NCI-H2196 treated with DMSO at 0.1 percent for 48 hours (cell line): ENCODE measurements at regions not wholly inside any gene's neighbourhood (a gene's known extent, or its start where the extent isn't known, plus 50 kb on each side); places are given as distances from the start of the nearest gene placed in this dataset.

Experiments used
- DNase-seq: peaks from one replicate; lab custom pipeline; 2025; ENCODE audit not compliant: unreplicated experiment; lab: John Stamatoyannopoulos, UW

DNA sequence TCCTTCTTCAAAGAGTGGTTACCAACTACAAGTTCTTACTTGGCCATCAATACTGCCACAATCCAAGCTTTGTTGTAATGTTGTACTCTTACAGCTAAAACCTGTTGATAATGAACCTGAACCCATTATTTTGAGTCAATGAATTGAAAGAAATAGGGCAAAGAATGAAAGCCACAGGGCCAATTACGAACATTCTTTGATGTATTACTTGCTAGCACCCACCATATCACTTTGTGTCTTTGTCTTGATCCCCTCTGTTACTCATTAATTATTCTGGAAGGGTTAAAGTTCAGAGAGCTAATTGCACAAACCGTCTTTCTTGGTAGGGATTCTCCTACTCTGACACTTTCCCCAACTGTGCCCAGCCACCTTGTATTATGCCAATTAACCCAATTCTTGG, 53.2 kb upstream of the TFEC start:
- DNase-seq = no peak

DNA sequence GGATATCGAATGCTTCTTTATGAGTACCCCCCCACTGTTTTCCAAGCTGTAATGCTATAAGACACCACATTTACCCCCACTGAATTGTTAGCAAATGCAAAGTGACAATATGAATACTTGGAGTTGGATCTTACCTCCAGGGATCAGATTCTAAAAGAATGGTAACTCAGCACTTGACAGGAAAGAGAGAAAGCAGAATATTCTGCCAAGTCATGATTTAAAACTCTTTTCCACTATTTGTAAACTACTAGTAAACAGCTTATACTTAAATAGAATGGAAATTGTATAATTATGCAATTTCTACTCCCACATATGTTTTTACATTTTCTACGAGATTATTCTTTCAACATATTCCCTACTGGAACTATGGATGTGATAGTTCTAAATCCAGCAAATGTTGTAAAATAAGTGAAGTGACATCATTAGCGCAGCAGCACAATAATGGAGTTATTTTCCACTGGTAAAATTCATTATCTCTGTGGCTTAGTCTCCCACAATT, 56.0 kb upstream of the TFEC start:
- DNase-seq = no peak

DNA sequence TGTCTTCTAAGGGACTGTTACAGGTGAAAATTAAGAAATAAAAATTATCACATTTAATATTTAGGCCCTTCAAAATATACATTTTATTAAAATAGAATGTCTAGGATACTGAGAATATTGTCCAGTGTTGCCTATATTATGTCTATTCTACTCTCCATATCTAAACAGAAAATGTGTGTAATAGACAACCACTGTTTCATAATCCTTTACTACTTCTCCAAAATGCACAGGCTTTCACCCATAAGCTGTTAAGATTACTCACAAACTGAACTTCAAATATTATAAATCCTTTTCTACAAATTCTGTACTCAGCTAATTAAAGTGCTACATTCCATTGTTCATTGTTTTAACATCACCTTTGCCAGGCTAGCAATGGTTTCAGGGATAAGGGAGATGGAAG, 56.7 kb upstream of the TFEC start:
- DNase-seq = no peak

- no peak for DNase-seq
These were observed 57.4 kb upstream of the TFEC start for GRCh38 chr7:116087984-116088383.

DNA sequence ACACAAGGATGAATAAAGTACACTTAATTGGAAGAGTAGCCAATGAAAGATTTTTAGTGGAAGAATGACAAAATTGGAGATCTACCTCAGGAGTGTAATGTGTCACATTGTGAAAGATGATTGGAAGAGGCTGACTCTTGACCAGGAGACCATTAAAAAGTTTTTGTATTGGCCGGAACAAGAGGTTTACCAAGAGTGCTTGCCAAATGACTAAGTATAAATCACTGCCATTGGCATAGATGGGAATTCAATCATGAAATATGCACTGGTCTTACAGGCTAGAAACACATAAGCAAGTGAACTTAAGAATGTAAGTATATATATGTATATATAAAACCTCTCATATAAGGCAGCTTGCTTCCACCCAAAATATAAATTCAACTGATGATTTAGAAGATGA, 58.7 kb upstream of the TFEC start:
- DNase-seq = no peak

DNA sequence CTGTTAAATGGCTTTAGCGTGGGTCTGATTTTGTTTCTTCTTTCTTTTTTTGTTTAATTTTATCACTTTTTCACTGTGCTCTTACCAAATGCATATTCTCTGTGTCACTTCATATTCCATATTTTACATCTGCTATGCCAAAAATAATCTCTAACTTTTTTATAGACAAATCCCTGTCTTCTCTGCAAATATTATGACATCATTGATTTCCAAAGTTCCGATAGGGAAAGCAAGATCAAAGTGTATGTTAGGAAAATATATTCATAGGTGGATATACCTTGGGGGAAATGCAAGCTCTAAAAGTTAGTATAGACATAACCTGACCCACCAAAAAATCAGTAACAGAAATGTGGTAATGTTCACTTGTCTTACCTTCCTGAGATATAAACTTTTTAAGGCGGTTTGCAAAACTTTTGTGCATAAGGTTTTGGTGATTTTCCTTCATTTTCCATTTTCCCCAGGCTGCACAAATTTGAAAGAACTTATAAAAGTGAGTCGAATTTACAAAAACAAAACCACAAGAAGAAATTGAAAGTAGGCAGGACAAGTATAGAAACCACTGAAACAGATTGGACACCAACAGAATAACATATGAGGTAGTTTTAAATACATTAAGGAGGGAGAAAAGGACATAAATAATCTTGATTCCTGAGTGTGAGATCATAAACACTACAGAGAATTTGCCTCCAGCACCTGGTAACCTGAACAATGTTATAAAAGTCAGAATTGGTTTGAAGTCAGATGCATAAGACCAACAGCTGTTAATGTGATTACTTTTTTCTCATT, 63.1 kb upstream of the TFEC start:
- no peak for DNase-seq

DNA sequence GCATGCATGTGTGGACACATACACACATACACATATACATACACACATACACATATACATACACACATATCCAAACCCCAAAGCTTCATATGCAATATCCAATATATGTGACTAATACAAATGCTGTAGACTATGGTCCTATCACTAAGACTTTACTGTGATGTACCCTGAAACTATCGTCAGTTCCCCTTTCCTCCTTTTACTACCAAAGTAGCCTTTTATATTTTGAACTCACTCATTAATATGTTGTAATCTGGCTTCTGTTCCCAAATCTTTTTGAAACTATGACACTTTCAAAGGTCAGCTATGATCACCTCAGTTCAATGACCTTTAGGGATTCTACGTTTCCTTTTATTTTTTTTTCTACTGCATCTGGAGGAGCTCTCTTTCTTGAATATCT, 64.8 kb upstream of the TFEC start:
- no peak for DNase-seq

GRCh38 chr7:116097365-116098009, 66.9 kb upstream of the TFEC start:
- no peak for DNase-seq

DNA sequence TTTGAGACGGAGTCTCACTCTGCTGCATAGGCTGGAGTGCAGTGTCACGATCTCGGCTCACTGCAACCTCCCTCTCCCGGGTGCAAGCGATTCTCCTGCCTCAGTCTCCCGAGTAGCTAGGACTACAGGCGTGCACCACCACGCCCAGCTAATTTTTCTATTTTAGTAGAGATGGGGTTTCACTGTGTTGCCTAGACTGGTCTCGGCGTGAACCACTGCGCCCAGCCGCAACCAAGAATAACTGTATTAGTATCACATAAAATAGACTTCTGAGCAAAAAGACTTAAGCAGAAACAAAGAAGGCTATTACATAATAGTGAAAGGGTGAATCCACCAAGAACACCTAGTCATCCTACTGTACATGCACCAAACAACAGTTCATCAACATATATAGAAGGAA, 67.6 kb upstream of the TFEC start:
- no peak for DNase-seq

- DNase-seq = no peak
These were observed 70.1 kb upstream of the TFEC start for GRCh38 chr7:116100626-116101025.

DNA sequence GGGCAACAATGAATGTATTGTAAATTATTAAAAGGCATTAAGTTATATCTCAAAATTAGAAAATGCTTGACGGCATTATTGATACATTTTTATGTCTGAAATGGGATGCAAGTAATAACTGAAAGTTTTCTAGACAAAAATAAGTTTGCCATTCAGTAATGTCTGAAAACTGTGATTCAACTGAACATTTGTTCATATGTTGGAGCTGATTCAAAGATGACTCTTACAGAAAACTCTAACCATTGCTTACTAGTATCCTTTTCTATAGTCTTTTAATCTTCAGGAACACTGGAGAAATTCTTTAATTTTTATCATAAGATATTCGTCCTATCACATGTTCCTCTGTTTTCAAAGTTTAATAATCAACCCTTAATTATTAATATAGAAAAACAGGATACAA, 71.1 kb upstream of the TFEC start:
- no peak for DNase-seq

DNA sequence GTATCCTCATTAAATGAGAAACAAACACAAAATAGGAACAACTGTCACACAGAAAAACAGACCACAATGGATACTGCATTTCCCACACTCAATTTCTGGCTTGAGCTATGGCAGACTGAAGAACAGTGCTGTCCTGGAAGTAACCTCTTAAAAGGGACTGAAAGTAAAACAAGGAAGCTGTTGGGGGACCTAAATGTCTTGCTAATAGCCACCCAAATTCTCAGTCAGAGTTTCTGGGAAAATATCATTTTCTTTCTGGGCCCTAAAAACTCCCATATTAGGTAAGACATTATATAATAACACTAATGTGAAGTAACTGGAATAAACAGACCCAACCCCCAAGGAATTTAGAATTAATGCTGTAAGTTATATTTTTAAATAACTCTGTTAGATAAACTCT, 80.9 kb upstream of the TFEC start:
- no peak for DNase-seq

DNA sequence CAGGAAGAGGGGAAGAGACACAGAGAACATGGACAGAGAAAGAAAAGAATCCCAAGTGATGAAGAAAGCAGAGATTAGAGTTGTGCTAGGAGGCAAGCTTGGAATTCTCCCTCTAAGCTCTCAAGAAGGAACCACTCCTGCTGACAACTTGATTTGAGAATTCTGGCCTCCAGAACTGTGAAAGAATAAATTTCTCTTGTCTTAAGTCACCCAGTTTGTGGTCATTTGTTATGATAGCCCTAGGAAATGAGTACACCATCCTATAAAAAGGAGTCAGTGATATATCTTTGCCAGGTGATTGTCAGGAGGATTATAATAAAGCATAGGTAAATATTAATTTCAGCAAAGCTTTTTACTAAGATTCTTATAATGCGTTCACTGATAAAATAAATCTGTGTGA, 82.7 kb upstream of the TFEC start:
- DNase-seq = no peak

DNA sequence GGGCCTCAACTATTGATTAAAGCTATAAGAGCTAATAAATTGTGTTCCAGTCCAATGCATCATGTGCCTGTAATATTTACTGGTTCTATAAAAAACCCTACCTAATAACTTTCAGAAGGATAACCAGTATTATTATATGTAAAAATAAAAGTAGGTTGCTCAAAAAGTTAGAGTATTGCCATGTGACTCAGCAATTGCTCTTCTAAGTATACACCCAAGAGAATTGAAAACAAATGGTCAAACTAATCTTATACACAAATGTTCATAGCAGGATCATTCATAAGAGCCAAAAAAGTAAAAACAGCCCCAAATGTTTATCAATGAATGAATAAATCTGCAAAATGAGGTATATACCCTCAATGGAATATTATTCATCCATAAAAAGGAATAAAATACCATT, 89.5 kb upstream of the TES start:
- no peak for DNase-seq

GRCh38 chr7:116122972-116123595, 87.3 kb upstream of the TES start:
- DNase-seq = no peak

- DNase-seq = no peak
These were observed 82.2 kb upstream of the TES start for GRCh38 chr7:116128139-116128538.

DNA sequence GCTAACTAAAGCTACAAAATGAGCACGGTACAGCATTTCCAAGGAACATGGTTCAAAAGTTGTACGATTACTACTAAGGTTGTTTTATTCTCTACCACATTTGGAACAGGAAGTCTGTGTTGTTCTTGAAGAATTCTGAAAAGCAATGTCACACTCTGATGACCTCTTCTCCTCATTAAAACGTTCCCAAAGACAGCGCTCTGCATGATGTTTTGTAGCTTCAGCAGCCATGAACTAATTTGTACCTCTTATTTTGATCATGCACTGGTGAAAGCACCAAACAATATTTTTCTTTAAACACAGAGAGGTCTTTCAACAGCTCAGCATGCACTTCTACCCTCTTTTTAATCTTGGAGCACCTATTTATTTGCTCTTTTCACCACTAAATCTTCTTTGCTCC, 75.0 kb upstream of the TES start:
- no peak for DNase-seq

DNA sequence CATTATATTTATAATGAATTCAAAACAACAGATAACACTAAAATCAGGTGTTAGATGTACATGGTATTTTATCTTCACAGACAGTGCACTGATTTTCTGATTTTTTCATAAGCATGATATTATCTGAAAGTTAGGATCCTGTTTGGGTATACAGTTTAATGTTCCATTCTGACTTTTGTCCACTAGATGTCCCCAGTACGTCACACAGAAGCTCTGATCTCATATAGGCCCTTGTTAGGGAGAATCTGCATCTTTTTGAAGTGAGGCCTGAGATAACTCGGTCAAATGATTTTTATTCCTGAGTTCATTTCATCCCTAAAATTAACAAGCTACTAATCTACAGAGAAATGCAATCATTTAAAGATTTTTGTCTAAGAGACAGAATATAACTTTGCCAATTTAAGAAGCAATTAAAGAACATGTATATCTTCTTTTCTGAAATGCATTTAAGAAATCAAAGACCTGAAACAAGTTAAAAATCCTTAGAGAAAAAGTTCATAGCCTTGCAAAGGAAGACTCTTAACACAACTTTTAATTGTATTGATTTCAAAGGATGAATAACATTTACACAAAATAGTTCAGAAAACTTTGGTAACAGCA, 72.0 kb upstream of the TES start:
- DNase-seq = peak; percentile 8

DNA sequence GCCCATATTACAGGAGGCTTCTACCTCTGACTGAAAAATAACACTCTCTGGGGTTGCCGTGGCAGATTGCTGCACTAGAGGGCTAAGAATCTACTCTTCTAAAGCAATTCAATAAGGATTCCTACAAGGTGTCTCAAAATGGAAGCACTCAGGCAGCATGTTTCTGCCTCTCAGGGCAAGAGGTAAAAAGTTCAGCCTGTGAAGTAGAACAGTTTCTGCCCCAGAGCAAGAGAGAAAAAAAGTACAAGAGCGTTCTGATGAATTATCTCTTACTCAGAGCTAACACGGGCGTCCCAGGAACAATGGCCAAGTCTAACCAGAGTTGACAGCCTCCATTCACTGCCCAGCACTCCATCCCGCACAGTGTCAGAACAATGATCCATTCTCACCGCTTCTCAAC, 71.3 kb upstream of the TES start:
- no peak for DNase-seq

GRCh38 chr7:116139807-116140206, 70.5 kb upstream of the TES start:
- no peak for DNase-seq

DNA sequence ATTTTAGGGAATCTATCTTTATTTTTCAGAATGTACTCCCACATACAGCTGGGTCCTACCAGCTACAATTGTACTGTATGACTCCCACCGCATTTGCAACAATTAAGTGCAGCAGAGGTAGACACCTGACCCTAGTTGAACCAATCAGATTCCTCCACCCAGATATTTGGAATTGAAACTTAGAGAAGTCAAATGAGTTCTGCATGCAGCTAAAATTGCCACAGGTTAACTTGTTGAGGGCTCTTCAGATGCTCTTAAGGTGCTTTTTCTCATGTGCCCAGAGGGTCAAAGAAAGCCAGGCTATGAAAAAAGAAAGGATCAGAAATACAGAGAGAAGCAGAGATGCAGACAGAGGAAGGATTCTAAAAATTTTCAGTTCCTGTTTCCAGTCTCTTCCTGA, 68.0 kb upstream of the TES start:
- no peak for DNase-seq

DNA sequence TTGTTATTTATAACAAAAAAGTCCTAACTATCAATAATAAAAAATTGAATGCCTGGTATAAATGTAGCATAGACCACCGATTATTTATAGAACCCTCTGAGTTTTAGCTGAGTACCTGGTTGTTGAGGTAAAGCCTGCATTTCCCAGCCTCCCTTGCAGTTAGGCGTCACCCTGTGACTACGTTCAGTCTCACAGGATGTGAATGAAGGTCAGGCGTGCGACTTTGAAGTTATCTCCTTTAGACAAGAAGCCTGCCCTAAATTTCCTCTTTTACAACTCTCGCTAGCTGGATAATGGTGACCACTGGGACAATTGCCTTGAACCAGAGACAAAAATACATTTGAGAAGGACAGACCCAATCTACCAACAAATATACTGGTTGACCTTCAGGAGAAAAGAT, 67.5 kb upstream of the TES start:
- no peak for DNase-seq
